CD14-positive monocyte (primary cell): ENCODE measurements at regions not wholly inside any gene's neighbourhood (a gene's known extent, or its start where the extent isn't known, plus 50 kb on each side); places are given as distances from the start of the nearest gene placed in this dataset.
A peak's percentile ranks its signal among the peaks of the same experiment; 100 is the strongest.

Experiments
- DNase-seq, 3 donors: peaks; one replicate each; pipeline ENCODE4 v3.0.0-alpha.2; 2011 to 2022
- H2AFZ ChIP-seq: 2 replicates; pipeline ENCODE4 v1.6.0; 2012; ENCODE audit warnings: mild to moderate bottlenecking, low read depth, low read length, inconsistent platforms; ENCODE audit not compliant: insufficient read depth, poor library complexity, severe bottlenecking
- H3K27ac ChIP-seq, 2 donors: 1 replicate in 1 of 2; 2 replicates in 1 of 2; pipeline ENCODE4 v1.5.1; 2012 to 2013; ENCODE audit warnings: low read length in 2 of 2, control low read depth in 1 of 2, inconsistent platforms in 1 of 2, low read depth in 1 of 2, mild to moderate bottlenecking in 1 of 2
- H3K27me3 ChIP-seq, 2 donors: one replicate each; pipeline versions ENCODE4 v1.6.0 to v1.6.1; 2011 to 2013; ENCODE audit warnings: low read length in 2 of 2; ENCODE audit not compliant: control insufficient read depth in 2 of 2, insufficient read depth in 2 of 2
- H3K36me3 ChIP-seq, 2 donors: replicated peaks in 1 of 2; 1 replicate in 1 of 2; 2 replicates in 1 of 2; pipeline versions ENCODE4 v1.5.1 to v1.6.1; 2012 to 2013; ENCODE audit warnings: low read length in 2 of 2, control low read depth in 1 of 2, inconsistent platforms in 1 of 2, mild to moderate bottlenecking in 1 of 2; ENCODE audit not compliant: insufficient read depth in 2 of 2, control insufficient read depth in 1 of 2
- H3K4me1 ChIP-seq, 2 donors: 1 replicate in 1 of 2; 2 replicates in 1 of 2; pipeline versions ENCODE4 v1.5.1 to v1.6.1; 2012 to 2013; ENCODE audit warnings: low read length in 2 of 2, control low read depth in 1 of 2, inconsistent platforms in 1 of 2, mild to moderate bottlenecking in 1 of 2, moderate library complexity in 1 of 2; ENCODE audit not compliant: insufficient read depth in 2 of 2, control insufficient read depth in 1 of 2
- H3K4me2 ChIP-seq: replicated peaks from 2 replicates; pipeline ENCODE3; 2012; ENCODE audit warnings: low read length, moderate library complexity, mild to moderate bottlenecking; ENCODE audit not compliant: poor library complexity, severe bottlenecking; ENCODE audit errors: extremely low read depth
- H3K4me3 ChIP-seq, 3 experiments: fragments of 200-600 bp in 1 of 3; sonication (generic) in 1 of 3; replicated peaks in 1 of 3; 1 replicate in 2 of 3; 2 replicates in 1 of 3; pipeline ENCODE4 v1.5.1; 2011 to 2013; ENCODE audit warnings: low read length in 3 of 3, mild to moderate bottlenecking in 3 of 3, control low read depth in 2 of 3, low read depth in 2 of 3, inconsistent platforms in 1 of 3, moderate library complexity in 1 of 3
- H3K79me2 ChIP-seq: 2 replicates; pipeline ENCODE4 v1.6.0; 2012; ENCODE audit warnings: mild to moderate bottlenecking, control low read depth, inconsistent platforms, low read length, moderate library complexity; ENCODE audit not compliant: insufficient read depth
- H3K9ac ChIP-seq: 2 replicates; pipeline ENCODE4 v1.6.0; 2017; ENCODE audit warnings: low read length, mild to moderate bottlenecking; ENCODE audit not compliant: insufficient read depth, poor library complexity, severe bottlenecking
- H3K9me3 ChIP-seq, 2 donors: replicated peaks in 1 of 2; 1 replicate in 1 of 2; 2 replicates in 1 of 2; pipeline versions ENCODE4 v1.5.1 to v1.6.1; 2012 to 2013; ENCODE audit warnings: low read length in 2 of 2, control low read depth in 1 of 2; ENCODE audit not compliant: control insufficient read depth in 1 of 2, insufficient read depth in 1 of 2
- H4K20me1 ChIP-seq: 2 replicates; pipeline ENCODE4 v1.6.0; 2012; ENCODE audit warnings: mild to moderate bottlenecking, low read length, control low read depth, moderate library complexity; ENCODE audit not compliant: insufficient read depth
- H3K27ac Mint-ChIP-seq, 7 donors: one replicate each; pipeline ENCODE4 v1.8.0; 2020; ENCODE audit warnings: mild to moderate bottlenecking in 7 of 7, mixed read lengths in 7 of 7, moderate library complexity in 6 of 7, inconsistent platforms in 2 of 7
- H3K27me3 Mint-ChIP-seq, 3 donors: one replicate each; pipeline ENCODE4 v1.8.0; 2021 to 2022; ENCODE audit warnings: low read depth in 3 of 3, mild to moderate bottlenecking in 3 of 3, mixed read lengths in 3 of 3, moderate library complexity in 3 of 3, inconsistent platforms in 1 of 3
- H3K36me3 Mint-ChIP-seq, 2 donors: one replicate each; pipeline ENCODE4 v1.8.0; 2020; ENCODE audit warnings: mixed read lengths in 2 of 2, inconsistent platforms in 1 of 2, mild to moderate bottlenecking in 1 of 2
- H3K4me1 Mint-ChIP-seq: one replicate; pipeline ENCODE4 v1.8.0; 2020; ENCODE audit warnings: mild to moderate bottlenecking, mixed read lengths
- H3K4me3 Mint-ChIP-seq, 2 donors: one replicate each; pipeline ENCODE4 v1.8.0; 2020; ENCODE audit warnings: mild to moderate bottlenecking in 2 of 2, mixed read lengths in 2 of 2, moderate library complexity in 1 of 2
- H3K9me3 Mint-ChIP-seq, 7 donors: one replicate each; pipeline ENCODE4 v1.8.0; 2020 to 2022; ENCODE audit warnings: mixed read lengths in 7 of 7, mild to moderate bottlenecking in 6 of 7, moderate library complexity in 6 of 7, inconsistent platforms in 2 of 7
- WGBS: methylation state at CpG from one replicate; pipeline ENCODE4 v1.1.5; 2013; ENCODE audit warnings: missing lambda C conversion rate; ENCODE audit not compliant: insufficient coverage; 5-methylcytosine and 5-hydroxymethylcytosine counted together
- intact Hi-C, 2 donors: fragments of 100-400 bp; cut with micrococcal nuclease; formaldehyde crosslinking; loops; one replicate each; pipeline versions ENCODE4 v1.15.0 to v1.15.1; 2023
- TF ChIP-seq, protein P1 (sequence below): fragments of 200-600 bp; IDR thresholded peaks from one replicate; pipeline ENCODE4 v1.8.0; 2022; ENCODE audit warnings: antibody characterized with exemption, mild to moderate bottlenecking

- Histone ChIP-seq H3K4me3 (no peak overlapping the region), H3K27me3 (peaks cover 24 to 54% of the 10 kb centered on the region in 2 donors), H3K4me1 (no peaks in the 10 kb centered on the region), H3K4me2 (no peak overlapping the region), H3K79me2 (no peaks in the 10 kb centered on the region), H2AFZ (no peak overlapping the region), H3K36me3 (no peaks in the 10 kb centered on the region), H4K20me1 (no peaks in the 10 kb centered on the region), H3K27ac (no peak overlapping the region), H3K9me3 (peaks cover 0 to 8% of the 10 kb centered on the region in 2 donors), H3K9ac (no peak overlapping the region)
- no CpG with 5 or more reads among the region's 3 CpGs for WGBS
- intact Hi-C loops = no loop called here
- TF ChIP-seq, protein P1, sequence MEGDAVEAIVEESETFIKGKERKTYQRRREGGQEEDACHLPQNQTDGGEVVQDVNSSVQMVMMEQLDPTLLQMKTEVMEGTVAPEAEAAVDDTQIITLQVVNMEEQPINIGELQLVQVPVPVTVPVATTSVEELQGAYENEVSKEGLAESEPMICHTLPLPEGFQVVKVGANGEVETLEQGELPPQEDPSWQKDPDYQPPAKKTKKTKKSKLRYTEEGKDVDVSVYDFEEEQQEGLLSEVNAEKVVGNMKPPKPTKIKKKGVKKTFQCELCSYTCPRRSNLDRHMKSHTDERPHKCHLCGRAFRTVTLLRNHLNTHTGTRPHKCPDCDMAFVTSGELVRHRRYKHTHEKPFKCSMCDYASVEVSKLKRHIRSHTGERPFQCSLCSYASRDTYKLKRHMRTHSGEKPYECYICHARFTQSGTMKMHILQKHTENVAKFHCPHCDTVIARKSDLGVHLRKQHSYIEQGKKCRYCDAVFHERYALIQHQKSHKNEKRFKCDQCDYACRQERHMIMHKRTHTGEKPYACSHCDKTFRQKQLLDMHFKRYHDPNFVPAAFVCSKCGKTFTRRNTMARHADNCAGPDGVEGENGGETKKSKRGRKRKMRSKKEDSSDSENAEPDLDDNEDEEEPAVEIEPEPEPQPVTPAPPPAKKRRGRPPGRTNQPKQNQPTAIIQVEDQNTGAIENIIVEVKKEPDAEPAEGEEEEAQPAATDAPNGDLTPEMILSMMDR = no peak
- Mint-ChIP-seq H3K27ac (peak overlapping the region in 1 of 7 donors; percentile 7), H3K9me3 (peaks cover 0 to 4% (median 0%) of the 10 kb centered on the region in 7 donors), H3K4me3 (peak overlapping the region in 1 of 2 donors; percentile 24), H3K36me3 (no peaks in the 10 kb centered on the region), H3K4me1 (no peaks in the 10 kb centered on the region), H3K27me3 (peaks cover 41 to 63% (median 59%) of the 10 kb centered on the region in 3 donors)
- DNase-seq = no peak
Measured at GRCh38 chr6:40753675-40754448, 166.7 kb upstream of the LRFN2 start.

DNA sequence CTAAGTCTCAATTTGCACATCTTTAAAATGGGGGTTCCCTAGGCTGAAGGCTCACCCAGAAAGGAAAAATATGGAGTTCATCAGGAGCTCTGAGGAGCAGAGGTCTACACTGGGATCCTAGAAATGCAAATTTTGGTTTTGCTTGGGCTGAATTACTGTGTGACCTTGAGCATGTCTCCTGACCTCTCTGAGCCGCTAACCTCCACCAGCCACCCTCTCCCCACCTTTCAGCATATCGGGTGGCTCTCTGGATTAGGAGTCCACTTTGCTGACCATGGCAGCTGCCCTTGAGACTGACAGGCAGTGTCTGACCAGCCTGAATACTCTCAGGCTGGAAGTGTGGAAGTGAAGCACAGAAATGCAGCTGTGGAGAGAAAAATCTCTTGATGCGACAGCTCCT, 165.9 kb upstream of the LRFN2 start:
- no peak overlapping the region for H3K9ac ChIP-seq
- DNase-seq = no peak
- no peaks in the 10 kb centered on the region for H3K4me1 Mint-ChIP-seq
- H3K4me2 ChIP-seq = no peak overlapping the region
- H3K9me3 Mint-ChIP-seq = peaks cover 0 to 4% (median 0%) of the 10 kb centered on the region in 7 donors
- H3K36me3 ChIP-seq = no peaks in the 10 kb centered on the region
- no peak overlapping the region for H3K27ac Mint-ChIP-seq
- intact Hi-C loops = no loop called here
- H2AFZ ChIP-seq = no peak overlapping the region
- H3K9me3 ChIP-seq = peaks cover 0 to 8% of the 10 kb centered on the region in 2 donors
- H3K27me3 ChIP-seq = peaks cover 24 to 54% of the 10 kb centered on the region in 2 donors
- no peaks in the 10 kb centered on the region for H3K36me3 Mint-ChIP-seq
- H3K4me3 ChIP-seq = no peak overlapping the region
- H3K4me3 Mint-ChIP-seq = no peak overlapping the region
- H3K4me1 ChIP-seq = no peaks in the 10 kb centered on the region
- peaks cover 40 to 64% (median 61%) of the 10 kb centered on the region in 3 donors for H3K27me3 Mint-ChIP-seq
- no peaks in the 10 kb centered on the region for H3K79me2 ChIP-seq
- H4K20me1 ChIP-seq = no peaks in the 10 kb centered on the region
- no peak overlapping the region for H3K27ac ChIP-seq
- 80% methylated on average over 1 of the region's 3 CpGs for WGBS
- TF ChIP-seq, protein P1 = no peak
